H9 (cell line): ENCODE measurements at regions not wholly inside any gene's neighbourhood (a gene's known extent, or its start where the extent isn't known, plus 50 kb on each side); places are given as distances from the start of the nearest gene placed in this dataset.

ENCODE experiments used
- DNase-seq: peaks from one replicate; pipeline ENCODE4 v3.0.0-alpha.2; 2017
- H2AFZ ChIP-seq: one replicate; pipeline ENCODE4 v1.6.1; 2013; ENCODE audit warnings: mild to moderate bottlenecking, low read length, control low read depth, moderate library complexity
- H2AK5ac ChIP-seq: 2 replicates; pipeline ENCODE4 v1.6.1; 2013; ENCODE audit warnings: low read length, control low read depth, mixed read lengths; ENCODE audit not compliant: insufficient read length
- H2BK120ac ChIP-seq: one replicate; pipeline ENCODE4 v1.6.1; 2013; ENCODE audit warnings: low read depth, mild to moderate bottlenecking, low read length, control low read depth, inconsistent platforms; ENCODE audit not compliant: poor library complexity, severe bottlenecking
- H2BK12ac ChIP-seq: 2 replicates; pipeline ENCODE4 v1.6.1; 2013; ENCODE audit warnings: low read length, control low read depth, mixed read lengths, low read depth; ENCODE audit not compliant: insufficient read length
- H2BK15ac ChIP-seq: 2 replicates; pipeline ENCODE4 v1.6.1; 2013; ENCODE audit warnings: low read depth, low read length, control low read depth
- H2BK20ac ChIP-seq: one replicate; pipeline ENCODE4 v1.6.1; 2013; ENCODE audit warnings: low read depth, mild to moderate bottlenecking, low read length, control low read depth, inconsistent platforms; ENCODE audit not compliant: poor library complexity, severe bottlenecking
- H2BK5ac ChIP-seq: 2 replicates; pipeline ENCODE4 v1.6.1; 2013; ENCODE audit warnings: low read length, control low read depth, mixed read lengths; ENCODE audit not compliant: insufficient read length
- H3K14ac ChIP-seq: 2 replicates; pipeline ENCODE4 v1.6.1; 2013; ENCODE audit warnings: low read length, control low read depth; ENCODE audit not compliant: insufficient read depth
- H3K18ac ChIP-seq: 2 replicates; pipeline ENCODE4 v1.6.1; 2013; ENCODE audit warnings: low read depth, mild to moderate bottlenecking, mixed read lengths, low read length, control low read depth; ENCODE audit not compliant: insufficient read length
- H3K23ac ChIP-seq: 2 replicates; pipeline ENCODE4 v1.6.1; 2013; ENCODE audit warnings: low read length, control low read depth, mixed read lengths, low read depth; ENCODE audit not compliant: insufficient read length
- H3K23me2 ChIP-seq: 2 replicates; pipeline ENCODE4 v1.6.1; 2013; ENCODE audit warnings: low read depth, mild to moderate bottlenecking, mixed read lengths, low read length, control low read depth; ENCODE audit not compliant: insufficient read length, poor library complexity, severe bottlenecking
- H3K27ac ChIP-seq: 2 replicates; pipeline ENCODE4 v1.5.1; 2013; ENCODE audit warnings: low read length, control low read depth, mixed read lengths, low read depth; ENCODE audit not compliant: insufficient read length
- H3K27me3 ChIP-seq: 2 replicates; pipeline ENCODE4 v1.6.1; 2013; ENCODE audit warnings: low read length, control low read depth, inconsistent platforms; ENCODE audit not compliant: insufficient read depth
- H3K4ac ChIP-seq: 2 replicates; pipeline ENCODE4 v1.6.1; 2013; ENCODE audit warnings: low read depth, mild to moderate bottlenecking, control low read depth, inconsistent platforms, low read length, moderate library complexity
- H3K4me1 ChIP-seq: 2 replicates; pipeline ENCODE4 v1.6.1; 2013; ENCODE audit warnings: low read length, control low read depth, inconsistent platforms; ENCODE audit not compliant: insufficient read depth
- H3K4me2 ChIP-seq: 2 replicates; pipeline ENCODE4 v1.6.1; 2013; ENCODE audit warnings: low read length, control low read depth, mixed read lengths; ENCODE audit not compliant: insufficient read length, insufficient read depth
- H3K56ac ChIP-seq: 2 replicates; pipeline ENCODE4 v1.6.1; 2013; ENCODE audit warnings: low read depth, mild to moderate bottlenecking, mixed read lengths, low read length, control low read depth; ENCODE audit not compliant: insufficient read length
- H3K79me1 ChIP-seq: 2 replicates; pipeline ENCODE4 v1.6.1; 2013; ENCODE audit warnings: low read depth, mild to moderate bottlenecking, moderate library complexity, low read length, control low read depth, inconsistent platforms; ENCODE audit not compliant: insufficient read depth, poor library complexity, severe bottlenecking
- H3K79me2 ChIP-seq: 2 replicates; pipeline ENCODE4 v1.6.1; 2013; ENCODE audit warnings: low read length, control low read depth, inconsistent platforms; ENCODE audit not compliant: insufficient read depth
- H3K9ac ChIP-seq: 2 replicates; pipeline ENCODE4 v1.6.1; 2013; ENCODE audit warnings: low read length, control low read depth, mixed read lengths; ENCODE audit not compliant: insufficient read length; ENCODE audit errors: extremely low read depth
- H3K9me3 ChIP-seq: one replicate; pipeline ENCODE4 v1.6.1; 2013; ENCODE audit warnings: low read depth, low read length, inconsistent platforms; ENCODE audit not compliant: control insufficient read depth
- H3T11ph ChIP-seq: one replicate; pipeline ENCODE4 v1.6.1; 2013; ENCODE audit warnings: mild to moderate bottlenecking, low read length, control low read depth, inconsistent platforms
- H4K20me1 ChIP-seq: one replicate; pipeline ENCODE4 v1.6.1; 2013; ENCODE audit not compliant: control insufficient read depth, insufficient read length, insufficient read depth
- H4K5ac ChIP-seq: 2 replicates; pipeline ENCODE4 v1.6.1; 2013; ENCODE audit warnings: low read depth, mild to moderate bottlenecking, mixed read lengths, low read length, control low read depth; ENCODE audit not compliant: insufficient read length
- H4K8ac ChIP-seq: replicated peaks from 2 replicates; pipeline ENCODE4 v1.6.1; 2013; ENCODE audit warnings: low read length, control low read depth, mixed read lengths, low read depth; ENCODE audit not compliant: insufficient read length
- H4K91ac ChIP-seq: 2 replicates; pipeline ENCODE4 v1.6.1; 2013; ENCODE audit warnings: low read depth, mild to moderate bottlenecking, moderate library complexity, mixed read lengths, low read length, control low read depth; ENCODE audit not compliant: insufficient read length
- H3K27ac Mint-ChIP-seq, 3 experiments: 2 replicates in 2 of 3; 3 replicates in 1 of 3; pipeline ENCODE4 v1.8.0; 2020 to 2021; ENCODE audit warnings: mixed read lengths in 3 of 3, mild to moderate bottlenecking in 1 of 3, moderate library complexity in 1 of 3
- H3K27me3 Mint-ChIP-seq: 2 replicates; pipeline ENCODE4 v1.8.0; 2021; ENCODE audit warnings: low read depth, mild to moderate bottlenecking, moderate library complexity, mixed read lengths
- H3K36me3 Mint-ChIP-seq, 3 experiments: 2 replicates in 2 of 3; 3 replicates in 1 of 3; pipeline ENCODE4 v1.8.0; 2020 to 2021; ENCODE audit warnings: low read depth in 3 of 3, mixed read lengths in 3 of 3; ENCODE audit not compliant: insufficient read depth in 1 of 3
- H3K4me1 Mint-ChIP-seq, 2 experiments: 2 replicates each; pipeline ENCODE4 v1.8.0; 2020; ENCODE audit warnings: mixed read lengths in 2 of 2
- H3K4me3 Mint-ChIP-seq, 2 experiments: 2 replicates in 1 of 2; 3 replicates in 1 of 2; pipeline ENCODE4 v1.8.0; 2020 to 2021; ENCODE audit warnings: mild to moderate bottlenecking in 2 of 2, mixed read lengths in 2 of 2, moderate library complexity in 1 of 2
- H3K9me3 Mint-ChIP-seq, 2 experiments: 2 replicates in 1 of 2; 3 replicates in 1 of 2; pipeline ENCODE4 v1.8.0; 2020; ENCODE audit warnings: mild to moderate bottlenecking in 2 of 2, mixed read lengths in 2 of 2, moderate library complexity in 1 of 2
- CTCF ChIP-seq: fragments of 200-600 bp; sonication (generic); conservative IDR thresholded peaks from 3 replicates; pipeline ENCODE4 v1.8.0; 2021; ENCODE audit warnings: antibody characterized with exemption, mild to moderate bottlenecking
- WGBS: extraction: QIAGEN DNeasy Blood & Tissue Kit; methylation state at CpG from one replicate; pipeline ENCODE4 v1.1.7; 2013; ENCODE audit warnings: missing lambda C conversion rate, low lambda C conversion rate, mixed read lengths; ENCODE audit not compliant: insufficient read length; ENCODE audit errors: extremely low coverage; 5-methylcytosine and 5-hydroxymethylcytosine counted together

GRCh38 chr16:54783980-54784379 lies 146.7 kb upstream of the IRX5 start:
- Mint-ChIP-seq H3K4me3 (no peak overlapping the region), H3K27me3 (no peaks in the 10 kb centered on the region; the same call in 1 of the 2 replicates), H3K4me1 (peaks cover 0 to 2% of the 10 kb centered on the region in 2 experiments; a peak in 2 of 4 replicates), H3K27ac (no peak overlapping the region; a peak in 1 of 7 replicates), H3K36me3 (peaks cover 5 to 23% (median 6%) of the 10 kb centered on the region in 3 experiments; a peak in 4 of 7 replicates), H3K9me3 (peaks cover 22 to 27% of the 10 kb centered on the region in 2 experiments)
- Histone ChIP-seq H3K9ac (no peak overlapping the region), H3K4me1 (no peaks in the 10 kb centered on the region), H4K8ac (no peak overlapping the region), H4K5ac (no peak overlapping the region), H2AFZ (no peak overlapping the region), H3T11ph (no peak overlapping the region), H3K56ac (no peak overlapping the region), H3K79me2 (no peaks in the 10 kb centered on the region), H3K23ac (no peak overlapping the region), H2BK5ac (no peak overlapping the region), H4K20me1 (no peaks in the 10 kb centered on the region), H3K14ac (no peak overlapping the region), H2AK5ac (no peak overlapping the region), H3K27ac (no peak overlapping the region), H2BK15ac (no peak overlapping the region), H4K91ac (no peak overlapping the region), H2BK120ac (no peak overlapping the region), H3K4ac (no peak overlapping the region), H3K9me3 (no peaks in the 10 kb centered on the region), H3K23me2 (no peaks in the 10 kb centered on the region), H2BK12ac (no peak overlapping the region), H3K79me1 (no peaks in the 10 kb centered on the region), H3K18ac (no peak overlapping the region), H3K4me2 (no peak overlapping the region), H3K27me3 (no peaks in the 10 kb centered on the region), H2BK20ac (no peak overlapping the region)
- no peak for DNase-seq
- no CpG with 5 or more reads among the region's 2 CpGs for WGBS
- TF ChIP-seq CTCF: no peak
